Type B pancreatic cell (in vitro differentiated cells): ENCODE measurements at regions not wholly inside any gene's neighbourhood (a gene's known extent, or its start where the extent isn't known, plus 50 kb on each side); places are given as distances from the start of the nearest gene placed in this dataset.

Experiments
- DNase-seq: peaks from one replicate; pipeline ENCODE4 v3.0.0; 2021; ENCODE audit warnings: mixed read lengths; ENCODE audit not compliant: unreplicated experiment; ENCODE audit errors: extremely low spot score
- H3K27ac Mint-ChIP-seq: 2 replicates; pipeline ENCODE4 v1.8.0; 2021; ENCODE audit warnings: mild to moderate bottlenecking, mixed read lengths
- H3K27me3 Mint-ChIP-seq: 2 replicates; pipeline ENCODE4 v1.8.0; 2021; ENCODE audit warnings: mixed read lengths
- H3K36me3 Mint-ChIP-seq: 2 replicates; pipeline ENCODE4 v1.8.0; 2021; ENCODE audit warnings: mixed read lengths
- H3K4me1 Mint-ChIP-seq: one replicate; pipeline ENCODE4 v1.8.0; 2021; ENCODE audit warnings: mixed read lengths; ENCODE audit not compliant: unreplicated experiment
- H3K4me3 Mint-ChIP-seq: 2 replicates; pipeline ENCODE4 v1.8.0; 2021; ENCODE audit warnings: mild to moderate bottlenecking, mixed read lengths
- H3K9me3 Mint-ChIP-seq: 2 replicates; pipeline ENCODE4 v1.8.0; 2021; ENCODE audit warnings: mixed read lengths
- TF ChIP-seq, protein P1 (sequence below): fragments of 200-600 bp; sonication (generic); conservative IDR thresholded peaks from 2 replicates; pipeline ENCODE4 v1.5.0; 2021; ENCODE audit warnings: antibody characterized with exemption, mild to moderate bottlenecking

DNA sequence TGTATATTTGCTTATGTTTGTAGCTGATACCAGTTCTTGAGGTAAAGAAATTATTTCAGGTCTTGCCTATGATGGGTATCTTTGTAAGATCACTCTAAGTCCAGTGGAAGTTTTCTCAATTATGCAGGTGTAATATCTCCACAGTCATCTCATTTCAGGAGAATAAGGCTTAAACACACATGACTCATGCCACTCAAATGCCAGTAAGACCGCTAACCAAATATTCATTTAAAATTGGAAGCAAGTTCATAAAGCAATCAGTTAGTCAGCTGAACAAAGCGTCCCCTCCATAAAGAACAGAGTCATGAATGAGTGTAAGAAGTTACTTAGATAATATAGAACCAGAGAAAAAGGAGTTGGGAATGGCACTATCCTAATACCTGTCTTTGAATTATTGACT, 248.7 kb downstream of the LURAP1L start:
- Mint-ChIP-seq H3K27me3 (no peaks in the 10 kb centered on the region), H3K4me1 (peaks cover 4% of the 10 kb centered on the region)
- TF ChIP-seq, protein P1, sequence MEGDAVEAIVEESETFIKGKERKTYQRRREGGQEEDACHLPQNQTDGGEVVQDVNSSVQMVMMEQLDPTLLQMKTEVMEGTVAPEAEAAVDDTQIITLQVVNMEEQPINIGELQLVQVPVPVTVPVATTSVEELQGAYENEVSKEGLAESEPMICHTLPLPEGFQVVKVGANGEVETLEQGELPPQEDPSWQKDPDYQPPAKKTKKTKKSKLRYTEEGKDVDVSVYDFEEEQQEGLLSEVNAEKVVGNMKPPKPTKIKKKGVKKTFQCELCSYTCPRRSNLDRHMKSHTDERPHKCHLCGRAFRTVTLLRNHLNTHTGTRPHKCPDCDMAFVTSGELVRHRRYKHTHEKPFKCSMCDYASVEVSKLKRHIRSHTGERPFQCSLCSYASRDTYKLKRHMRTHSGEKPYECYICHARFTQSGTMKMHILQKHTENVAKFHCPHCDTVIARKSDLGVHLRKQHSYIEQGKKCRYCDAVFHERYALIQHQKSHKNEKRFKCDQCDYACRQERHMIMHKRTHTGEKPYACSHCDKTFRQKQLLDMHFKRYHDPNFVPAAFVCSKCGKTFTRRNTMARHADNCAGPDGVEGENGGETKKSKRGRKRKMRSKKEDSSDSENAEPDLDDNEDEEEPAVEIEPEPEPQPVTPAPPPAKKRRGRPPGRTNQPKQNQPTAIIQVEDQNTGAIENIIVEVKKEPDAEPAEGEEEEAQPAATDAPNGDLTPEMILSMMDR, result no peak

GRCh38 chr9:13026956-13027355, 252.1 kb downstream of the LURAP1L start:
- H3K4me3 Mint-ChIP-seq, result no peak overlapping the region
- H3K36me3 Mint-ChIP-seq, result no peaks in the 10 kb centered on the region
- TF ChIP-seq, protein P1, result no peak
- H3K27me3 Mint-ChIP-seq, result no peaks in the 10 kb centered on the region
- no peak for DNase-seq
- no peak overlapping the region for H3K27ac Mint-ChIP-seq
- no peaks in the 10 kb centered on the region for H3K9me3 Mint-ChIP-seq
- no peaks in the 10 kb centered on the region for H3K4me1 Mint-ChIP-seq

More for the DNA sequence above, 248.7 kb downstream of the LURAP1L start:
- Mint-ChIP-seq H3K27ac (no peak overlapping the region), H3K9me3 (no peaks in the 10 kb centered on the region), H3K4me3 (no peak overlapping the region), H3K36me3 (no peaks in the 10 kb centered on the region)
- DNase-seq, result no peak

GRCh38 chr9:13027879-13028278, 251.6 kb downstream of the MPDZ start:
- no peak overlapping the region for H3K4me3 Mint-ChIP-seq
- H3K27ac Mint-ChIP-seq, result no peak overlapping the region
- H3K4me1 Mint-ChIP-seq, result no peaks in the 10 kb centered on the region

DNA sequence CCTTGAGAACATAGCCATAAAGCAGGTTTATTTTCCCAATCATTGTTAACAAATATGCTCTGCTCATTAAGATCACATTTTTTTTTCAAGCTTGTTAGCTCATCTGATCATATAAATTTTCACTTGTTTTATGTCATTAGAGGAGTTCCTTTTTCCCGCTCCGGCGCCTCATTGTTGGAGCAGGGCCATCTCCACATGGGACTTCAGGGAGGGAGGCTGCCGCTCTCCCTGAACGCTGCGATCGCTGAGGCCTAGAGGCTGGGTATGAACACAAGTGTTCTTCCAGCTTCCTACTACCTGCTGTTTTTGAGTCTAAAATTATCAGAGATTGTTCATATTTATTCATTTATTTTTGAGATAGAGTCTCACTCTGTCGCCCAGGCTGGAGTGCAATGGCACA, 246.9 kb downstream of the MPDZ start:
- DNase-seq, result no peak
- no peaks in the 10 kb centered on the region for H3K36me3 Mint-ChIP-seq
- no peak overlapping the region for H3K27ac Mint-ChIP-seq

More at GRCh38 chr9:13027879-13028278, 251.6 kb downstream of the MPDZ start:
- H3K36me3 Mint-ChIP-seq, result no peaks in the 10 kb centered on the region
- DNase-seq, result no peak
- no peaks in the 10 kb centered on the region for H3K9me3 Mint-ChIP-seq
- TF ChIP-seq, protein P1, result no peak
- no peaks in the 10 kb centered on the region for H3K27me3 Mint-ChIP-seq

GRCh38 chr9:13033959-13034693, 245.4 kb downstream of the MPDZ start:
- Mint-ChIP-seq H3K4me1 (peaks cover 11% of the 10 kb centered on the region), H3K4me3 (peak overlapping the region; percentile 79), H3K36me3 (no peaks in the 10 kb centered on the region), H3K9me3 (no peaks in the 10 kb centered on the region), H3K27ac (peak overlapping the region; percentile 57), H3K27me3 (no peaks in the 10 kb centered on the region)
- TF ChIP-seq, protein P1, result peak; percentile 90
- peak; percentile 77 for DNase-seq

More for the DNA sequence above, 246.9 kb downstream of the MPDZ start:
- Mint-ChIP-seq H3K4me3 (no peak overlapping the region), H3K27me3 (no peaks in the 10 kb centered on the region), H3K9me3 (no peaks in the 10 kb centered on the region), H3K4me1 (peaks cover 11% of the 10 kb centered on the region)
- TF ChIP-seq, protein P1, result no peak
